ENCODE measurements at regions not wholly inside any gene's neighbourhood (a gene's known extent, or its start where the extent isn't known, plus 50 kb on each side); places are given as distances from the start of the nearest gene placed in this dataset.

DNA sequence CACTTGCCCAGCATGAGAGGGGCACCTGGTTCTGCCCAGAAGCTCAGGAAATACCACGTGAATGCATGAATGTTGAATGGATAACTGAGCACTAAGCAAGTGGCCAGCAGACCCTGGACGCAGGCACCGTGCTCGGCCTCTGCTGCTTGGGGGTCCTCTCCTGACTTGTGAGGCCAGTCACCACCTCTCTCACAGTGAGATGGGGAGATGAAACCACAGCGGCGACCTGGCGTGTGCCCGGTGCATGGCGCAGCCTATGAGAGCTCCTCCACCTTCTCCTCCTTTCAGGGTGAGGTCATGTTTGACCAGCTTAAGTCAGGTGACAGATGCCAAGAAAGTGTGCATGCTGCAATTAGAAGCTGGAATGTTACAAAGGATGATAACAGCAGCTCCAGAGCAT lies 75.5 kb downstream of the HMX1 start:
- no peak for DNase-seq

- no peak for DNase-seq
Observed at GRCh38 chr4:8795140-8795539, 76.5 kb downstream of the HMX1 start.

GRCh38 chr4:8794491-8794890 lies 77.1 kb downstream of the HMX1 start:
- DNase-seq = no peak

DNA sequence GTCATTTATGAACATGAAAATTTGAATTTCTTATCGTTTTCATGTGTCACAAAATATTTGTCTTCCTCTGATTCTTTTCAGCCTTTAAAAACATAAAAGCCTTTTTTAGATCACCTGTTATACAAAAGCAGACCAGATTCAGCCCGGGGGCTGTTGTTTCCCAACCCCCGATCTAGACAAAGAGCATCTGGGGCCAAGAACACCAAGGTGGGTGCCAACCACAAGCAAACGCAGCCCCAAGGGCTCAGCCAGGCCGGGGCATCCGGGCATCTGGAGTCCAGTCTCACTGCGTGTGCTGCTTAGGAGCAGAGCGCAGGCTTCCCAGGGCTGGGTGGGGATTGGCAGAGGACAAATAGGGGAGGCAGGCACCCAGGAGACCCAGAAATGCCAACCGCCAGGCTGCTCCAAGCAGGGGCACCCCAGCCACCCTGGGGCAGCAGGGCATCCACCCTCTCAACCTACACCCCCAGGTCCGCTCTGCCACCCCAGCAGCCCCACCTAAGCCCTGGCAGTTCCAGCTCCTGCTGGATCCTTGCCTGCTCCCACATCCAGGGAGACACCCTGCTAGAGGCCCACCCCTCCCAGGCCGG lies 78.0 kb downstream of the HMX1 start:
- DNase-seq = no peak

- no peak for DNase-seq
Observed at GRCh38 chr4:8792491-8792890, 79.1 kb downstream of the HMX1 start.

GRCh38 chr4:8791609-8792008 lies 80.0 kb downstream of the HMX1 start:
- DNase-seq = no peak

DNA sequence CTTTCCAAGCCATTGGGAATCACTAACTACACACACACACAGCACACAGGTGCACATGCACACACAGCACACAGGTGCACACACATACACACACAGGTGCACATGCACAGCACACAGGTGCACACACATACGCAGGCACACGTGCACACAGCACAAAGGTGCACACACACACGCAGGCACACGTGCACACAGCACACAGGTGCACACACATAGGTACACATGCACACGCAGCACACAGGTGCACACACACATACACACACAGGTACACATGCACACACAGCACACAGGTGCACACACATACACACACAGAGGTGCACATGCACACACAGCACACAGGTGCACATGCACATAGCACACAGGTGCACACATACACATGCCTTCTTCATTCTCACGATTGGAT lies 80.9 kb downstream of the HMX1 start:
- no peak for DNase-seq

DNA sequence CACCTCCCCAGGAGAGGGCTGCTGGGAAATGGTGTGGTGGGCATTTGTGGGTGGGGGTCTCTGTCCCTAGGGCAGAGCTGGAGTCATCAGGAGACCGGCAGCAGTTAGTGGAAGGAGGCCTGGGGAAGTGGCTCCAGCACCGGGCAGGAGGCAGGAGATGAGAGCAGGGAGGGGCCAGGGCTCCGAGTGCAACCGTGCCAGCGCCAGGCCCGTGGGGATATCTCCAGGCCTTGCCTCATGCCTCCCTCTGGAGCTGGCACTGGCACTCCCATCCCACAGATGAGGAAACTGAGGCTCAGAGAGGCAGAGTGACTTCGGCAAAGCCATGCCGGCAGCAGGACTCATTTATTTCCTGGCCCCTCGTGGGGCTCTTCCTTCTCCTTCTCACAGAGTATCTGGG lies 83.5 kb downstream of the HMX1 start:
- DNase-seq = no peak

- no peak for DNase-seq
Observed at GRCh38 chr4:8786166-8786565, 85.5 kb downstream of the HMX1 start.

DNA sequence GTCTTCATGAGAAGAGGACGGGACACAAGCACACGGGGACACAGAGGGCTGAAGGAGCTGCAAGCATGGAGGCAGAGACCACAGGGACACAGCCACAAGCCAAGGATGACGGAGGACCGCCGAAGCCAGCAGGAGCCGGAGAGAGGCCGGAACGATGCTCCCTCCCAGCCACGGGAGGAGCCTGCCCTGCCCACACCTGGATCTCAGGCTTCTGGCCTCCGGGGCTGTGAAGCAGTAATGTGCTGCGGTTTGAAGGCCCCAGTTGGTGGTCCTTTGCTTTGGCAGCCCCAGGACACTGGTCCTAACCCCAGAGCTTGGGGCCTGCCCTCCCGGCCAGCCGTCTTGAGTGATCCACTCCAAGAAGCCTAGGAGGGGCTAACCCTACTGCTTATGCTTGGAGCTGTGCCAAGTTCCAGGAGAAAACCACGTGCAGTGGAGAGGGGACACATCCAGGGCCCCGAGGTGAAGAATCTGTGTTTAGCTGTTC lies 85.9 kb downstream of the HMX1 start:
- DNase-seq = no peak

DNA sequence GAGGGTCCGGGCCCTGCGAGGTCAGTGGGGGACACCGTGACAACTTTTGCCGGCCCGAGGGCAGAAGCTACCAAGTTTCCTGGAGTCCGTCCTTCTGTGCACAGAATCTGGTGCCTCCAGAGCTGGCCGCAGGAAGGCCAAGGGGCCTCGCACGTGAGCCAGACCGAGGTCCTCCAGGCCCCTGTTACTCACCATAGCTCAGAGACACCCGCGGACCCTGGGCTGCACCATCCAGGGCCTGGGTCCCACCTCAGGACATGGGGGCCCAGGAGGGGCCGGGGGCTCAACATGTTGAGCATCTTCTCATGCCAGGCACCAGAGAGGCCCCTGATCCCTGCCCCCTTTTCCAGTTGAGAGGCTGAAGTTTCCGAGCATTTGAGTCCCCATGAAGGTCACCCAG lies 87.9 kb downstream of the HMX1 start:
- DNase-seq = no peak

DNA sequence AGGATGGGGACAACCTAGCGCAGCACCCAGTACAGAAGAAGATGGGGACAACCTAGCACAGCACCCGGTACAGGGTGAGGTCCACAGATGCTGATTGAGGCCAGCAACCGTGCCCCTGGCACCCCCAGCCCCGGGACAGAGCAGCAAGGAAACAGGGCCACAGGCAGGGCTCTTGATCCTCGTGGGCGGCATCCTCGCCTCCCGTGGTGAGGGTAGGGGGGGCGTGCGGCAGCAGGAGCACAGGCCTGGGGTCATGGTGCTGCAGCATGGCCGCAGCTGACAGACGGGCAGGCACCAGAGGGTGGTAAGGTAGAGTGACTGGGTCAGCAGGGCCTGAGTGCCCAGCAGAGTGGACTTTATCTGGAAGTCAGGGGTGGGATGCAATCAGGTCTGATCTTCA lies 89.5 kb downstream of the HMX1 start:
- no peak for DNase-seq

GRCh38 chr4:8781641-8782040 lies 90.0 kb downstream of the HMX1 start:
- DNase-seq = no peak

- DNase-seq = no peak
Observed at GRCh38 chr4:8780596-8781368, 90.9 kb downstream of the HMX1 start.

GRCh38 chr4:8780086-8780485 lies 91.6 kb downstream of the HMX1 start:
- no peak for DNase-seq

GRCh38 chr4:8779490-8779932 lies 92.1 kb downstream of the HMX1 start:
- no peak for DNase-seq

GRCh38 chr4:8778760-8779159 lies 92.9 kb downstream of the HMX1 start:
- no peak for DNase-seq

GRCh38 chr4:8778291-8778690 lies 93.3 kb downstream of the HMX1 start:
- no peak for DNase-seq

DNA sequence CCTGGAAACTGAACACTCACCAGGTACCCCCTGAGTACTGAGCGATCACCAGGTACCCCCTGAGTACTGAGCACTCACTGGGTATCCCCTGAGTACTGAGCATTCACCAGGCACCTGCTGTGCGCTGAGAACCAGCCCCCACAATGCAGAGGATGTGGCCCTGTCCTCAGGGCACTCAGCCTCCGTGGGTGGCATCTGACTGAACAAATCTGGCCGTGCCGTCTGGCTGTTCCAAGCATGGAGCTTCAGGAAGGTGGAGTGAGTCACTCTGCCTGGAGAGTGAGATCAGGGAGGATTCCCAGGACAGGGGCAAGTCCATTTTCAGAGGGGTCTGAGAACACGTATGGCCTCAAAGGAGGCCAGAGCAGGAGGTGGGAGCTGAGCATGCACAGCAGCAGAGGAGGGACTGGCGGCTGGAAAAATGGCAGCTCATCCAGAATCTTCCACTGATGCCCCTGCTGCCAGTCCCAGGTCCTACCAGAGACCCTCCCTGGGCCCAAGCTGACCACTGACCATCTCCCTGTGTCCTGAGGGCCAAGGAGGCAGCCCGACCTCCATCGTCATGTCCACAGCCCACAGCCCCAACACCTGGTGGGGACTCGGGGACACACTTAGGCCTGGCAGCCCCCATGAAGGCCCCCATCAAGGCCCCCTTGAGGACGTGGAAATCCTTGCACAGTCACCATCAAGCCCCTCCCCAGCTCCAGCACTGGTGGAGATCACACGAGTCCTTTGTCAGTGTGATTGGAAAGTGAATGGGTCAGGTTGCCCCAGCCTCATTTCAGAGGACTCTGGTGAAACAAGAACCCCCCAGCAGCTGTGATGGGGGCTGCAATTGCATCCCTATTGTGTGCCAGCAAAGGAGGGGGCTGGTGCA lies 94.1 kb downstream of the HMX1 start:
- no peak for DNase-seq

DNA sequence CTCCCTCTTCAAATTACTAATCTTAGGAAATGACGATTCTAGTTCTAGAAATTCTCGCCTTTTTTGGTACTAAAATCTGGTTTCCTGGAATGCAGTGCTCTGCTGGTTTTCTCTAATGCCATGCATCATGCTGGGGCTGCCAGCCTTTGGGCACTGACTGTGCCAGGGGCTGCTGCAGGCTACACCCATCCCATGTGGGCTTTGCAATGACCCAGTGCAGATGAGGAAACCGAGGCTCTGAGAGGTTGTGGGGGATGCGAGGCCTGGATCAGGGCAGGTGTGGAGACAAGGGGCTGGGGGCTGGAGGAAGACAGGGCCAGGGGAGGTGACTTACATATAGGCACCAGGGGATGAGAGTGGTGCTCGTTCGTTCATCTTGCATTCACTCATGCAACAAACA lies 95.3 kb downstream of the HMX1 start:
- DNase-seq = no peak

DNA sequence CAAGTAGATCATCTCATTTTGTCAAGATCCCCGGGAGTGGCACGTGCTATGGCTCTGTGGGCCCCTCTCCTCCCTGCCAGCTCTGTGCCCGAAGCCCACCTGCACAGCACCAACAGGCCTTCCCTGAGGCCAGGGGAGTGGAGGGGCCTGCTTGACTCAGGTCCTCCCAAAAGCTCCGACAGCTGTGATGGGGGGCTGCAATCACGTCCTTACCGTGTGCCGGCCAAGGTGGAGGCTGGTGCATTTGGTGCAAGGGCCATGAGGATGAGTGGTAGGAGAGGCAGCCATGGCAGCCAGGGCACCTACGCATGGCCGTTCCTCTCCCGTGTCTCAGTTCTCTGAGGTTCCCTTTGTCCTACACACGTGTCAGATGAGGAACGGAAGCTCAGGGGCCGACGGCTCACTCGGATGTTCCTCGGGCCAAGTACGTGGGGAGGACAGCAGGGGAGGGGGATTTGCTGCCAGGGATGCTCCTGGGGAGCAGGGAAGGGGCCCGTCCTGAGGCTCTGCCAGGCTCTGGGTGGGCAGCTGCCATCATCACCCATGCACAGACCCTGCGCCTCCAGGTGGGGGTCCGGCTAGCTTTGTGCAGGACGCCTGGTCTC lies 95.8 kb downstream of the HMX1 start:
- DNase-seq = no peak

DNA sequence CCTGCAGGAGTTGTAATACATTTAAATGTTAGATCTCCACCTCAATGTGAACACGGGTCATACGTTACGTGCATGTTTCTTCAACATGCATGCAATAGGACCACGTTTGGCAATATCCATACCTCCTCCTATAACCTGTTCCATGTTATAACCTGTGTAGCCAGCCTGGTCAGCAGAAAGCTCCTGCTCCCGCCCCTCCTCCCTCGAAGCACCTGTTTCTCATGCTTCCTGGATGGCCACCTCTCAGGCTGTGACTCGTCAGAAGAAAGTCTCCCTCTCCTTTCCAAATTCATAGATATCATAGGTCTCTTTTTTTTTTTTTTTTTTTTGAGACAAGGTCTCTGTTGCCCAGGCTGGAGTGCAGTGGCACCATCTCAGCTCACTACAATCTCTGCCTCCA lies 96.5 kb downstream of the HMX1 start:
- no peak for DNase-seq

DNA sequence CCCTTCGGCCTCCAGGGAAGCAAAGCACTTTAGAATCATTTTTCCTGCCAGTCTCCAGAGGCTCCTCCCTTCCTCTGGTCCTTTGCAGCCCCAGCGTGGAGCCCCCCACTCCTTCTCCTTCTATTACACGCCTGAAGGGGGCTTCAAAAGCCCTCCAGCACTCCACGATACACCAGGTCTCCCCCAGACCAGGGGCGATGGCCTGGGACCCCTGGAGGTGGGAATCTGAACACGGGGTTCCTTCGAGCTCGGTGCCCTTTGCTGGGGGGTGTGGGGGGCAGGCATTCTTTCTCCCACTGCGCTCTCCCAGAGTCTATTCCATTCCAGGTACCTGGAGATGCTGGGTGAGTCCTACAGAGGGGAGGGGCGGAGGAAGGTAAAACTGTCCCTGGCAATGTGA lies 97.6 kb downstream of the HMX1 start:
- DNase-seq = no peak

All from suppressor macrophage (primary cell).